ENCODE measurements at regions not wholly inside any gene's neighbourhood (a gene's known extent, or its start where the extent isn't known, plus 50 kb on each side); places are given as distances from the start of the nearest gene placed in this dataset.
A peak's percentile ranks its signal among the peaks of the same experiment; 100 is the strongest.

GRCh38 chr15:47588958-47589357, 128.3 kb upstream of the SEMA6D start:
- no peaks in the 10 kb centered on the region for H3K4me1 ChIP-seq (ENCODE audit: insufficient read depth, low read length)
- H3K9me3 Mint-ChIP-seq: no peaks in the 10 kb centered on the region
- H3K4me1 Mint-ChIP-seq: peaks cover 14 to 16% of the 10 kb centered on the region in 2 experiments
- no peak overlapping the region for H3K27ac Mint-ChIP-seq
- H3K23me2 ChIP-seq (ENCODE audit: insufficient read length, low read depth, low read length, poor library complexity, severe bottlenecking): no peaks in the 10 kb centered on the region
- H3K36me3 Mint-ChIP-seq (ENCODE audit: insufficient read depth in 1 of 3, low read depth in 3 of 3): no peaks in the 10 kb centered on the region
- peak; percentile 47; the same call in 2 of the 3 replicates for TF ChIP-seq CTCF (conservative IDR thresholded peaks at IDR 0.05)
- no peak overlapping the region for H4K8ac ChIP-seq (replicated peaks; ENCODE audit: insufficient read length, low read depth, low read length)
- H2AFZ ChIP-seq (ENCODE audit: low read length): no peak overlapping the region
- no peak overlapping the region for H2AK5ac ChIP-seq (ENCODE audit: insufficient read length, low read length)
- H4K5ac ChIP-seq (ENCODE audit: insufficient read length, low read depth, low read length): no peak overlapping the region
- no peak overlapping the region for H4K91ac ChIP-seq (ENCODE audit: insufficient read length, low read depth, low read length)
- no peak overlapping the region for H2BK120ac ChIP-seq (ENCODE audit: low read depth, low read length, poor library complexity, severe bottlenecking)
- H3K27ac ChIP-seq (ENCODE audit: insufficient read length, low read depth, low read length): no peak overlapping the region
- H2BK12ac ChIP-seq (ENCODE audit: insufficient read length, low read depth, low read length): no peak overlapping the region
- H3K79me1 ChIP-seq (ENCODE audit: insufficient read depth, low read depth, low read length, poor library complexity, severe bottlenecking): no peaks in the 10 kb centered on the region
- no peaks in the 10 kb centered on the region for H4K20me1 ChIP-seq (ENCODE audit: control insufficient read depth, insufficient read depth, insufficient read length)
- DNase-seq: no peak
- no peak overlapping the region for H3K4ac ChIP-seq (ENCODE audit: low read depth, low read length)
- no peak overlapping the region for H3K14ac ChIP-seq (ENCODE audit: insufficient read depth, low read length)
- H3K56ac ChIP-seq (ENCODE audit: insufficient read length, low read depth, low read length): no peak overlapping the region
- no peak overlapping the region for H3K4me2 ChIP-seq (ENCODE audit: insufficient read depth, insufficient read length, low read length)
- no peak overlapping the region for H2BK20ac ChIP-seq (ENCODE audit: low read depth, low read length, poor library complexity, severe bottlenecking)
- H3K23ac ChIP-seq (ENCODE audit: insufficient read length, low read depth, low read length): no peak overlapping the region
- WGBS (ENCODE audit: extremely low coverage, insufficient read length, low lambda C conversion rate): no CpG with 5 or more reads among the region's 6 CpGs
- H3K27me3 Mint-ChIP-seq (ENCODE audit: low read depth): no peaks in the 10 kb centered on the region; the same call in none of the 2 replicates
- H3T11ph ChIP-seq (ENCODE audit: low read length): no peak overlapping the region
- no peaks in the 10 kb centered on the region for H3K9me3 ChIP-seq (ENCODE audit: control insufficient read depth, low read depth, low read length)
- no peak overlapping the region for H3K9ac ChIP-seq (ENCODE audit: extremely low read depth, insufficient read length, low read length)
- no peak overlapping the region for H3K4me3 Mint-ChIP-seq
- H3K79me2 ChIP-seq (ENCODE audit: insufficient read depth, low read length): no peaks in the 10 kb centered on the region
- no peak overlapping the region for H3K18ac ChIP-seq (ENCODE audit: insufficient read length, low read depth, low read length)
- no peaks in the 10 kb centered on the region for H3K27me3 ChIP-seq (ENCODE audit: insufficient read depth, low read length)
- H2BK15ac ChIP-seq (ENCODE audit: low read depth, low read length): no peak overlapping the region
- H2BK5ac ChIP-seq (ENCODE audit: insufficient read length, low read length): no peak overlapping the region

All from H9 (cell line).